Spleen (tissue), 11 donors: ENCODE measurements at regions not wholly inside any gene's neighbourhood (a gene's known extent, or its start where the extent isn't known, plus 50 kb on each side); places are given as distances from the start of the nearest gene placed in this dataset.

ENCODE experiments used
- DNase-seq: peaks from one replicate; pipeline ENCODE4 v3.0.0-alpha.2; 2020
- H3K27ac ChIP-seq, 8 donors: fragments of 200-600 bp; sonication (generic) in 7 of 8; 1 replicate in 4 of 8; 2 replicates in 4 of 8; pipeline versions ENCODE4 v1.5.0 to v1.8.0; 2016 to 2021; ENCODE audit warnings: inconsistent platforms in 4 of 8, mild to moderate bottlenecking in 4 of 8, moderate library complexity in 1 of 8
- H3K27me3 ChIP-seq, 7 donors: fragments of 200-600 bp; sonication (generic) in 6 of 7; replicated peaks in 1 of 7; 1 replicate in 4 of 7; 2 replicates in 3 of 7; pipeline versions ENCODE4 v1.5.0 to v1.8.0; 2016 to 2021; ENCODE audit warnings: inconsistent platforms in 3 of 7, mild to moderate bottlenecking in 1 of 7
- H3K36me3 ChIP-seq, 6 donors: fragments of 200-600 bp; sonication (generic) in 5 of 6; 1 replicate in 4 of 6; 2 replicates in 2 of 6; pipeline versions ENCODE4 v1.5.0 to v1.8.0; 2016 to 2021; ENCODE audit warnings: inconsistent platforms in 2 of 6
- H3K4me1 ChIP-seq, 6 donors: fragments of 200-600 bp; sonication (generic) in 5 of 6; 1 replicate in 3 of 6; 2 replicates in 3 of 6; pipeline versions ENCODE4 v1.5.0 to v1.8.0; 2016 to 2021; ENCODE audit warnings: inconsistent platforms in 3 of 6
- H3K4me3 ChIP-seq, 8 donors: fragments of 200-600 bp; sonication (generic) in 7 of 8; 1 replicate in 4 of 8; 2 replicates in 4 of 8; pipeline versions ENCODE4 v1.5.0 to v1.8.0; 2016 to 2021; ENCODE audit warnings: inconsistent platforms in 4 of 8, mild to moderate bottlenecking in 4 of 8, moderate library complexity in 2 of 8
- H3K9me3 ChIP-seq, 8 donors: fragments of 200-600 bp; sonication (generic) in 7 of 8; 1 replicate in 4 of 8; 2 replicates in 4 of 8; pipeline versions ENCODE4 v1.5.0 to v1.8.0; 2016 to 2021; ENCODE audit warnings: inconsistent platforms in 4 of 8
- POLR2A ChIP-seq, 3 donors: fragments of 450-650 bp; IDR thresholded peaks; one replicate each; pipeline ENCODE4 v1.5.1; 2017; ENCODE audit warnings: antibody characterized with exemption in 3 of 3, mild to moderate bottlenecking in 1 of 3
- POLR2AphosphoS5 ChIP-seq, 3 donors: sonication (generic); formaldehyde crosslinking; IDR thresholded peaks; one replicate each; pipeline ENCODE4 v1.5.1; 2017; ENCODE audit warnings: antibody characterized with exemption in 3 of 3
- WGBS, 5 donors: extraction: QIAGEN DNeasy Blood & Tissue Kit in 3 of 5; methylation state at CpG; one replicate each; pipeline versions ENCODE4 v1.1.5 to v1.1.7; 2013 to 2018; 5-methylcytosine and 5-hydroxymethylcytosine counted together
- intact Hi-C: fragments of 100-400 bp; cut with DNase I; formaldehyde crosslinking; loops from one replicate; pipeline ENCODE4 v1.15.0; 2023; ENCODE audit warnings: low total_unique reads
- microRNA-seq, 3 donors: library from miRNA; unstranded; fragments of <30 nt; microRNA quantifications; one replicate each; pipeline versions ENCODE4 to v1.1.0, GENCODE V29; 2019 to 2020
- small RNA-seq, 4 donors: library from RNA; depleted of rRNA; stranded (forward); fragments of <200 nt; gene quantifications; one replicate each; pipeline ENCODE3, GENCODE V24; 2016
- TF ChIP-seq, protein P1 (sequence below), 11 experiments: fragments of 200-600 bp in 7 of 11; fragments of 450-650 bp in 4 of 11; sonication (generic) in 4 of 11; IDR thresholded peaks in 8 of 11; conservative IDR thresholded peaks in 3 of 11; 1 replicate in 7 of 11; 2 replicates in 4 of 11; pipeline versions ENCODE4 v1.4.0 to v1.8.0; 2016 to 2021; ENCODE audit warnings: antibody characterized with exemption in 11 of 11, inconsistent platforms in 4 of 11, mild to moderate bottlenecking in 1 of 11
- donor health status: healthy with polysubstance abuse.
- donor health status: DM: no; HTN: no; CAD: no; lungs with moderate emphysema.
- donor health status: DM: no; HTN: no; CAD: no.
- donor health status: Bipolar disorder and iron deficiency.
- donor health status: healthy.
- donor health status: DM: no; HTN: no; CAD: no.
- donor health status: DM: yes; HTN: yes; CAD: no.

DNA sequence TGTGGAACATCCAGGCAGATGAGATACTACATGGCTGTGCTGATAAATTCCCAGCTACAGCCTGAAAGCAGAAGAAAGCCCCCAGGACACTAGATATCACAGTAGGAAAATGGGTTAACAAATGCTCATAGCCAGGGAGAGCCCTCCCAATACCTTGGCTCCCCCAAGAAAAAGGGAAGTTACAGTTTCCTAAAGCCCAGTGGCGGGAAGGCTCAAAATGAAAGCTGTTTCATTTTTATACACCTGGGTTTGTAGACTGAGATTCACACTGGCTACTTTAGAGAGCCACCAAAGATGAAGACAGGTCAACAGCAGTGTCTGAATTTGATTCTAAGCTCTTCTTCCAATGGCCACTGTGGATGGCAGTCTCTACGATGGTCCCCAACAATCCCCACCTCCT is 55.0 kb upstream of the TOPAZ1 start:
- no peaks in the 10 kb centered on the region for H3K36me3 ChIP-seq
- no peak overlapping the region for H3K4me3 ChIP-seq
- TF ChIP-seq, protein P1, sequence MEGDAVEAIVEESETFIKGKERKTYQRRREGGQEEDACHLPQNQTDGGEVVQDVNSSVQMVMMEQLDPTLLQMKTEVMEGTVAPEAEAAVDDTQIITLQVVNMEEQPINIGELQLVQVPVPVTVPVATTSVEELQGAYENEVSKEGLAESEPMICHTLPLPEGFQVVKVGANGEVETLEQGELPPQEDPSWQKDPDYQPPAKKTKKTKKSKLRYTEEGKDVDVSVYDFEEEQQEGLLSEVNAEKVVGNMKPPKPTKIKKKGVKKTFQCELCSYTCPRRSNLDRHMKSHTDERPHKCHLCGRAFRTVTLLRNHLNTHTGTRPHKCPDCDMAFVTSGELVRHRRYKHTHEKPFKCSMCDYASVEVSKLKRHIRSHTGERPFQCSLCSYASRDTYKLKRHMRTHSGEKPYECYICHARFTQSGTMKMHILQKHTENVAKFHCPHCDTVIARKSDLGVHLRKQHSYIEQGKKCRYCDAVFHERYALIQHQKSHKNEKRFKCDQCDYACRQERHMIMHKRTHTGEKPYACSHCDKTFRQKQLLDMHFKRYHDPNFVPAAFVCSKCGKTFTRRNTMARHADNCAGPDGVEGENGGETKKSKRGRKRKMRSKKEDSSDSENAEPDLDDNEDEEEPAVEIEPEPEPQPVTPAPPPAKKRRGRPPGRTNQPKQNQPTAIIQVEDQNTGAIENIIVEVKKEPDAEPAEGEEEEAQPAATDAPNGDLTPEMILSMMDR (IDR thresholded peaks at IDR 0.05 in 8 of 11, conservative IDR thresholded peaks at IDR 0.05 in 3 of 11) = no peak
- TF ChIP-seq POLR2AphosphoS5 (IDR thresholded peaks at IDR 0.05) (no peak), POLR2A (IDR thresholded peaks at IDR 0.05) (no peak)
- peaks cover 0 to 7% (median 2%) of the 10 kb centered on the region in 8 donors for H3K9me3 ChIP-seq
- peaks cover 0 to 8% (median 0%) of the 10 kb centered on the region in 6 donors for H3K4me1 ChIP-seq
- WGBS, 5 donors = 0 to 58% (median 46%) methylated on average over 1 to 2 of the region's 2 CpGs
- no peak for DNase-seq
- intact Hi-C loops = no loop called here
- peaks cover 0 to 23% (median 0%) of the 10 kb centered on the region in 7 donors for H3K27me3 ChIP-seq
- no peak overlapping the region for H3K27ac ChIP-seq

Small RNA genes lying in the stretch of these regions (microRNA-seq; reads per million reads assigned to microRNA genes)
- gene MIR138-1 = 46.6 to 268 (median 73.5) reads per million in 3 donors

Small RNA genes lying in the stretch of these regions (small RNA-seq; reads per million reads assigned to genes)
- 0.30 to 0.83 (median 0.53) reads per million in 4 donors for gene MIR138-1
- gene RNU6-367P = 0 reads per million in 4 donors
